Subcutaneous abdominal adipose tissue (tissue), 5 donors: ENCODE measurements at regions not wholly inside any gene's neighbourhood (a gene's known extent, or its start where the extent isn't known, plus 50 kb on each side); places are given as distances from the start of the nearest gene placed in this dataset.
"Not testable (repeated sequence)": the region's sequence is repeated elsewhere in the genome, so short reads cannot be mapped to it uniquely, and the experiment has no call there.

Source experiments
- H3K27ac ChIP-seq: one replicate; pipeline ENCODE4 v1.7.0; 2013; ENCODE audit warnings: low read depth, mild to moderate bottlenecking, inconsistent platforms, low read length, moderate library complexity
- H3K27me3 ChIP-seq, 5 donors: one replicate each; pipeline ENCODE4 v1.7.0; 2013; ENCODE audit warnings: low read length in 5 of 5, inconsistent platforms in 1 of 5; ENCODE audit not compliant: control insufficient read depth in 5 of 5, insufficient read depth in 4 of 5
- H3K36me3 ChIP-seq, 5 donors: one replicate each; pipeline ENCODE4 v1.7.0; 2013; ENCODE audit warnings: low read length in 5 of 5; ENCODE audit not compliant: control insufficient read depth in 5 of 5, insufficient read depth in 5 of 5
- H3K4me1 ChIP-seq, 5 donors: one replicate each; pipeline ENCODE4 v1.7.0; 2013; ENCODE audit warnings: low read length in 5 of 5, mild to moderate bottlenecking in 3 of 5, moderate library complexity in 1 of 5; ENCODE audit not compliant: control insufficient read depth in 5 of 5, insufficient read depth in 5 of 5
- H3K4me3 ChIP-seq, 5 donors: one replicate each; pipeline ENCODE4 v1.7.0; 2013; ENCODE audit warnings: low read length in 5 of 5, low read depth in 1 of 5
- H3K9ac ChIP-seq, 5 donors: one replicate each; pipeline ENCODE4 v1.7.0; 2013; ENCODE audit warnings: low read length in 5 of 5, mild to moderate bottlenecking in 4 of 5, moderate library complexity in 3 of 5
- H3K9me3 ChIP-seq, 5 donors: one replicate each; pipeline ENCODE4 v1.7.0; 2013; ENCODE audit warnings: low read length in 5 of 5; ENCODE audit not compliant: control insufficient read depth in 5 of 5
- donor health status: healthy.
- donor health status: healthy.
- donor health status: healthy.
- donor health status: healthy.
- donor health status: healthy.

GRCh38 chr11:109667719-109668118 lies 245.7 kb downstream of the C11orf87 start:
- H3K4me3 ChIP-seq = no peak overlapping the region
- H3K9me3 ChIP-seq = peaks cover 0 to 12% (median 0%) of the 10 kb centered on the region in 5 donors
- H3K27ac ChIP-seq = no peak overlapping the region
- H3K4me1 ChIP-seq = no peaks in the 10 kb centered on the region
- no peaks in the 10 kb centered on the region for H3K27me3 ChIP-seq
- no peaks in the 10 kb centered on the region for H3K36me3 ChIP-seq
- no peak overlapping the region for H3K9ac ChIP-seq

DNA sequence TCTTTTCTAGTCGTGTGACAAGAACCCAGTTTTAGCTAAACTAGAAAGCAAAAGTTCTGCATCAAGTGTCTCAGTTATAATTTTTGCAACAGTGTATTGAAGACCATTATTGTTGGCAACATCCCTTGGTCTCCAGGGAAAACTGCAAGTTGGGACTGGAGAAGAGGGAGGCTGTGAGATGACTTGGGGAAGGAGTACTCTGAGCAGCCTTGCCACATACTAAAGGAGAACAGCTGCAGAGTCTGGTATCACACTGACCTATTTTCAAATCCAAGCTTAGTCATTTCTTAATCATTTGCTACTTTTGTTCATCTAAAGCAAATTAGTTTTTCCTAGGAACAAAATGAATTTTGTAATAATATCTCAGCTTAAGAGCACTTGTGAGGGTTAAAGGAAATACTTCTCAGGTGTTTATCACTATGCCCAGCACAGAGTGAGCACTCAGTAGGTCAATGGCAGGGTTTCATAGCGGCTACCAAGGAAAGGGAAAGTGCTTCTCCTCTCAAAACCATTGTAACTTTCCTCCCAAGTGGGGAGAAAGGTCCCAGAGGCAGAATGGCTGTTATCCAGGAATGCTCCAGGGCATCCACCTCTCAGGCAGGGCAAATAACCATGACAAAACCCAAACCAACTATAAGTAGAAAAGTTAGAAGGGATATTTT lies 247.1 kb downstream of the C11orf87 start:
- H3K27ac ChIP-seq = no peak overlapping the region
- H3K4me3 ChIP-seq = no peak overlapping the region
- no peaks in the 10 kb centered on the region for H3K36me3 ChIP-seq
- H3K9ac ChIP-seq = no peak overlapping the region
- H3K4me1 ChIP-seq = no peaks in the 10 kb centered on the region
- H3K27me3 ChIP-seq = no peaks in the 10 kb centered on the region
- peaks cover 0 to 12% (median 0%) of the 10 kb centered on the region in 5 donors for H3K9me3 ChIP-seq

DNA sequence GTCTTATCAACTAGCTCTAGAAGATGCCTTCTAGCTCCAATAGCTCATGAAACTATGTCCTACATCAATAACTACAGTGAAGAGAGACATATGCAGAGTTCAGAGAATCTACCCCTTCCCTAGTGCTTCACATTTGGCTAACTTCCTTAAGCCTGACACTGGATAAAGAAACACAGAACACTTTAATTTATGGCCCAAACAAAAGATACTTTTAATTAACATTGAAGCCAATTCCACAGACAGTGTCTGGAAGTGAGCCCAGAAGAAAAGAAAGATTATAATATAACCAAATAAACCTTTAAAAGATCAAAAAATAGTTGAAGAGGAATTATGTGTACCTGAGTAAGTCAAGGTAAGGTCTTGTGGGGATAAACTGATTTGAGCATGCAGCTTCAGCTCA lies 255.2 kb downstream of the C11orf87 start:
- Histone ChIP-seq H3K27ac (no peak overlapping the region), H3K36me3 (no peaks in the 10 kb centered on the region), H3K27me3 (no peaks in the 10 kb centered on the region), H3K9me3 (no peaks in the 10 kb centered on the region), H3K9ac (no peak overlapping the region), H3K4me1 (no peaks in the 10 kb centered on the region), H3K4me3 (no peak overlapping the region)

DNA sequence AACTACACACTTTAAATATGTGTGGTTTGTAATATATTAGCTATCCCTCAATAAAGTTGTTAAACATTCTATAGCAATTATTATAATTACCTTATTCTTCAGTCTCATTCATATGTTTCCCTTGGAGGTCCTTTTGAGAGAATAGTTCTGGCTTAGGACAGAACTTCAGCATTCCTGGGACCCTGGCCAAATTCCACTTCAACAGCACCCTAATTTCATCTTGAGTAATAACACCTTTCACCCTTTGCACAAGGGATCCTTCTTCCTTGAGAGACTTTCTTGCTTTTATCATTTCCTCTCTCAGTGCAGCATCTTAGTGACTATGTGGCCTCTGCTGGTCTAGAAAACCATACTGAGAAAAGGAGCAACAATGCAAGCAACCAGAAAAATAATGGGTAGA lies 255.9 kb downstream of the C11orf87 start:
- Histone ChIP-seq H3K4me1 (no peaks in the 10 kb centered on the region), H3K4me3 (no peak overlapping the region), H3K9ac (no peak overlapping the region), H3K27me3 (no peaks in the 10 kb centered on the region), H3K9me3 (no peaks in the 10 kb centered on the region), H3K27ac (no peak overlapping the region), H3K36me3 (no peaks in the 10 kb centered on the region)

DNA sequence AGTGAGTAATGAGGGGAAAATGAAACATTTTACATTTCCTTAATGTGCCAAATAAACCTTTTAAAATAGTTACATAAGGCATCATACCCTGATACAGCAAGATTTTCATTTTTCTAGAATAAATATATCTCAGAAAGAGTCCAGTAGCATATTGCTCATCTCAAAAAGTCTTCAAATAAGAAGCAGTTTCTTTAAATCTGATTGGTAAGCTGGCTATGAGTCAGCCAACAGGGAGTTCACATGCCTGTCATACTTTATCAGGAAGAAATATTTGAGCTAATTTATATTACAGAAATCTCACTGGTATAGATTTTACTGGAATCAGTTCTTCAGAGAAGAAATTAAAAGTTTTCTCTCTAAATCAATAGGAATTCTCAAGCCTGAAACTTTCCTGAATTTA lies 258.1 kb downstream of the C11orf87 start:
- H3K4me1 ChIP-seq = no peaks in the 10 kb centered on the region
- H3K27me3 ChIP-seq = no peaks in the 10 kb centered on the region
- no peak overlapping the region for H3K27ac ChIP-seq
- no peak overlapping the region for H3K4me3 ChIP-seq
- no peaks in the 10 kb centered on the region for H3K36me3 ChIP-seq
- no peaks in the 10 kb centered on the region for H3K9me3 ChIP-seq
- no peak overlapping the region for H3K9ac ChIP-seq

- H3K9me3 ChIP-seq, H3K4me1 ChIP-seq, H3K27me3 ChIP-seq, H3K27ac ChIP-seq, H3K4me3 ChIP-seq, H3K36me3 ChIP-seq, H3K9ac ChIP-seq: not testable (repeated sequence)
Measured at GRCh38 chr11:109682788-109683187, 260.8 kb downstream of the C11orf87 start.

GRCh38 chr11:109695696-109696095 lies 273.7 kb downstream of the C11orf87 start:
- H3K4me3 ChIP-seq = no peak overlapping the region
- no peak overlapping the region for H3K27ac ChIP-seq
- H3K9ac ChIP-seq = no peak overlapping the region
- no peaks in the 10 kb centered on the region for H3K36me3 ChIP-seq
- H3K4me1 ChIP-seq = peaks cover 0 to 4% (median 0%) of the 10 kb centered on the region in 5 donors
- H3K27me3 ChIP-seq = no peaks in the 10 kb centered on the region
- H3K9me3 ChIP-seq = peaks cover 4 to 33% (median 24%) of the 10 kb centered on the region in 5 donors

DNA sequence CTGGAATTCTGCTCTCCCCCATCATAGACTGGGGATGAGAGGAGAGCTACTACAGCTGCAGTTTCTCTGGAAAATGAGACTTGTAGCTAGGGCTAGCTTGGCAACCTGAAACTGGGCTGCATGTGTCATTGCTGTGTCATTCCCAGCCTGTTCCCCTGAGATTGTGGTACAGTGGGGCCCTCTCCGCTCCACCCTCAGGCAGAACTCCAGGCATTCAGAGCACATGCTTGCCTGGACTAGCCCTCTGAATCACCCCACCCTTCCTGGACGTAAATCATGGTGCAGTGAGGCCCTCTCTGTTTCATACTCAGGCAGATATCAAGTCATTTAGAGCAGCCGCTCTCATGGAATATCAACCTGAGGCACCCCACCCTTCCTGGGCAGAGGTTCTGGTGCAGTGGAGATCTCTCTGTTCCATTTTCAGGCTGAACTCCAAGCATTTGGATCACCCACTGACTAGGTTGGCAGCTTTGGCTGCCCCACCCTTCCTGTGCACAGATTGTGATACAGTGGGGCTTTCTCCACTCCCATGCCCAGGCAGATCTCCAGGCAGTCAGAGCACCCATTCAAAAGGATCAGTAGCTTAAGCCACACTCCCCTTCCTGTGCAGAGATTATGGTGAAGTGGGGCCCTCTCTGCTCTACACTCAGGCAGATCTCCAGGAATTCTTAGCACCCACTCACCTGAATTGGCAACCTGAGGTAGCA lies 274.4 kb downstream of the C11orf87 start:
- Histone ChIP-seq H3K4me3 (peak overlapping the region in 1 of 5 donors; percentile 11), H3K27me3 (no peaks in the 10 kb centered on the region), H3K9me3 (peaks cover 4 to 33% (median 24%) of the 10 kb centered on the region in 5 donors), H3K9ac (no peak overlapping the region), H3K36me3 (no peaks in the 10 kb centered on the region), H3K4me1 (peaks cover 0 to 4% (median 0%) of the 10 kb centered on the region in 5 donors), H3K27ac (no peak overlapping the region)

DNA sequence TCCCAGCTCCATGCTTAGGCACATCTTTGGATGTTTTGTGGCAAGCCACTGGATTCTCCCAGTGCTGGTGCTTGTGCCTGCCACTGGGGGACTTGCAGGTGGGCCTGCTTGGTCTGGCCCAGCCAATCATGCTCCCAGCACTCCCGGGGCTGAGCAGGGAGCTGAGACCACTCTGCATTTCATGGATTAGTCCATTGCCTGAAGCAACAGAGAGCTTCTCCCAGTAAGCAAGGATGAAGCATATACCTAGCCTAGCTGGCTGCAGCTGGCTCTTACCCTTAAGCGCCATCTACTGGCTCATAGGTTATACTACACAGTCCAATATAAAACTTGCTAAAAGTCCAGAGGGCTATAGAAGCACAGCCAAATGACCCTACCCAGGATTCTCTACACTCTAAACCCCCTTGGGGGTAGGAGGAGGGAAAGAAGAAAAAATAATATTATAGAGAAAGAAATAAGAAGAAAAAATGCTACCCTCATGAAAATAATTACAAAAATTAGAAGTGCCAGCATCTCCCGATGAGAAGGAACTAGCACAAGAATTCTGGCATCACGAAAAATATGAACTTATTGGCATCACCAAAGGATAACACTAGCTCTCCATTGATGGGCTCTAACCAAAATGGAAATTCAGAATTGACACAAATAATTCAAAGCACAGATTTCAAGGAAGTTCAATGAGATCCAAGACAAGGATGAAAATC lies 275.3 kb downstream of the C11orf87 start:
- H3K9ac ChIP-seq = no peak overlapping the region
- H3K27me3 ChIP-seq = no peaks in the 10 kb centered on the region
- H3K9me3 ChIP-seq = peaks cover 4 to 33% (median 24%) of the 10 kb centered on the region in 5 donors
- H3K4me3 ChIP-seq = no peak overlapping the region
- peaks cover 0 to 4% (median 0%) of the 10 kb centered on the region in 5 donors for H3K4me1 ChIP-seq
- H3K27ac ChIP-seq = no peak overlapping the region
- H3K36me3 ChIP-seq = no peaks in the 10 kb centered on the region

DNA sequence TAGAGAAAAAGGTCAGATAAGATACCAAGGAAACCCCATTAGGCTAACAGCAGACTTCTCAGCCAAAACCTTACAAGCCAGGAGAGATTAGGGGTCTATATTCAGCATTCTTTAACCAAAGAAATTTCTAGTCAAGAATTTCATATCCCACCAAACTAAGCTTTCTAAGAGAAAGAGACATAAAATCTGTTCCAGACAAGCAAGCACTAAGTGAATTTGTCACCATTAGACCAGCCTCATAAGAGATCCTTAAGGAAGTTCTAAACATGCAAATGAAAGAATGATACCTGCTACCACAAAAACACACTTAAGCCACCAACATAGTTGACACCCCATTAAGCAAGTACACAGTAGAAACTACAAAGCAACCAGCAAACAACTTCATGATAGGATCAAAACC lies 276.2 kb downstream of the C11orf87 start:
- Histone ChIP-seq H3K27ac (no peak overlapping the region), H3K9ac (no peak overlapping the region), H3K36me3 (no peaks in the 10 kb centered on the region), H3K27me3 (no peaks in the 10 kb centered on the region), H3K9me3 (peaks cover 4 to 31% (median 24%) of the 10 kb centered on the region in 5 donors), H3K4me1 (peaks cover 0 to 4% (median 0%) of the 10 kb centered on the region in 5 donors), H3K4me3 (no peak overlapping the region)
